Neural crest cell (in vitro differentiated cells): ENCODE measurements at regions not wholly inside any gene's neighbourhood (a gene's known extent, or its start where the extent isn't known, plus 50 kb on each side); places are given as distances from the start of the nearest gene placed in this dataset.

Experiments
- DNase-seq: peaks from one replicate; pipeline ENCODE4 v3.0.0; 2021; ENCODE audit warnings: low read depth, mixed read lengths, low spot score
- H3K27ac Mint-ChIP-seq: one replicate; pipeline ENCODE4 v1.8.0; 2021; ENCODE audit warnings: mild to moderate bottlenecking, mixed read lengths; ENCODE audit not compliant: unreplicated experiment
- H3K27me3 Mint-ChIP-seq: 2 replicates; pipeline ENCODE4 v1.8.0; 2021; ENCODE audit warnings: low read depth, mild to moderate bottlenecking, mixed read lengths
- H3K36me3 Mint-ChIP-seq: 2 replicates; pipeline ENCODE4 v1.8.0; 2021; ENCODE audit warnings: low read depth, mild to moderate bottlenecking, mixed read lengths
- H3K4me1 Mint-ChIP-seq: 2 replicates; pipeline ENCODE4 v1.8.0; 2021; ENCODE audit warnings: mixed read lengths
- H3K4me3 Mint-ChIP-seq: one replicate; pipeline ENCODE4 v1.8.0; 2021; ENCODE audit warnings: mild to moderate bottlenecking, mixed read lengths
- H3K9me3 Mint-ChIP-seq: 2 replicates; pipeline ENCODE4 v1.8.0; 2021; ENCODE audit warnings: mixed read lengths
- CTCF ChIP-seq: fragments of 200-600 bp; sonication (generic); conservative IDR thresholded peaks from 2 replicates; pipeline ENCODE4 v1.5.0; 2021; ENCODE audit warnings: antibody characterized with exemption, mild to moderate bottlenecking

GRCh38 chr5:123264394-123264793, 158.8 kb downstream of the CEP120 start:
- TF ChIP-seq CTCF = no peak
- no peak for DNase-seq
- Mint-ChIP-seq H3K9me3 (no peaks in the 10 kb centered on the region), H3K4me3 (no peak overlapping the region), H3K36me3 (no peaks in the 10 kb centered on the region), H3K27me3 (no peaks in the 10 kb centered on the region), H3K27ac (no peak overlapping the region), H3K4me1 (no peaks in the 10 kb centered on the region)

- DNase-seq = no peak
- H3K4me1 Mint-ChIP-seq = no peaks in the 10 kb centered on the region
Measured at GRCh38 chr5:123263859-123264258, 159.3 kb downstream of the CEP120 start.

GRCh38 chr5:123262216-123262823, 160.9 kb downstream of the CEP120 start:
- H3K4me1 Mint-ChIP-seq = no peaks in the 10 kb centered on the region
- no peak overlapping the region for H3K4me3 Mint-ChIP-seq
- no peak overlapping the region for H3K27ac Mint-ChIP-seq
- H3K9me3 Mint-ChIP-seq = peaks cover 2% of the 10 kb centered on the region
- TF ChIP-seq CTCF = no peak
- no peaks in the 10 kb centered on the region for H3K36me3 Mint-ChIP-seq
- H3K27me3 Mint-ChIP-seq = no peaks in the 10 kb centered on the region
- DNase-seq = no peak

More at GRCh38 chr5:123263859-123264258, 159.3 kb downstream of the CEP120 start:
- Mint-ChIP-seq H3K27ac (no peak overlapping the region), H3K27me3 (no peaks in the 10 kb centered on the region), H3K9me3 (no peaks in the 10 kb centered on the region), H3K4me3 (no peak overlapping the region), H3K36me3 (no peaks in the 10 kb centered on the region)
- TF ChIP-seq CTCF = no peak

GRCh38 chr5:123261752-123262151, 161.5 kb downstream of the CEP120 start:
- Mint-ChIP-seq H3K4me3 (no peak overlapping the region), H3K27ac (no peak overlapping the region), H3K9me3 (peaks cover 5% of the 10 kb centered on the region), H3K27me3 (no peaks in the 10 kb centered on the region), H3K36me3 (no peaks in the 10 kb centered on the region), H3K4me1 (no peaks in the 10 kb centered on the region)
- no peak for TF ChIP-seq CTCF
- no peak for DNase-seq

- Mint-ChIP-seq H3K9me3 (peaks cover 7% of the 10 kb centered on the region), H3K4me3 (no peak overlapping the region), H3K27me3 (peaks cover 7% of the 10 kb centered on the region), H3K4me1 (no peaks in the 10 kb centered on the region), H3K27ac (no peak overlapping the region), H3K36me3 (peaks cover 3% of the 10 kb centered on the region)
- no peak for TF ChIP-seq CTCF
- no peak for DNase-seq
Measured at GRCh38 chr5:123249446-123249845, 160.4 kb downstream of the PRDM6 start.

GRCh38 chr5:123245689-123246088, 156.6 kb downstream of the PRDM6 start:
- Mint-ChIP-seq H3K36me3 (peaks cover 4% of the 10 kb centered on the region), H3K4me3 (no peak overlapping the region), H3K27me3 (no peaks in the 10 kb centered on the region), H3K4me1 (no peaks in the 10 kb centered on the region), H3K27ac (no peak overlapping the region), H3K9me3 (peaks cover 6% of the 10 kb centered on the region)
- no peak for DNase-seq
- no peak for TF ChIP-seq CTCF
